Activated CD4-positive, alpha-beta T cell treated with anti-CD3 and anti-CD28 coated beads, Interleukin-10, Interleukin-2, amounts not matched to agents 100 ng/mL and 50 ng/mL, durations not matched to agents 16 hours and 8 hours (primary cell): ENCODE measurements at regions not wholly inside any gene's neighbourhood (a gene's known extent, or its start where the extent isn't known, plus 50 kb on each side); places are given as distances from the start of the nearest gene placed in this dataset.

Experiments used
- DNase-seq: peaks from one replicate; pipeline ENCODE4 v3.0.0-alpha.2; 2020

GRCh38 chr17:36730095-36730808, 128.9 kb downstream of the MRM1 start:
- no peak for DNase-seq

- DNase-seq, result no peak
These were observed 129.6 kb downstream of the MRM1 start for GRCh38 chr17:36730857-36731490.

- DNase-seq, result no peak
These were observed 130.4 kb downstream of the MRM1 start for GRCh38 chr17:36731811-36732210.

- DNase-seq, result no peak
These were observed 131.0 kb downstream of the MRM1 start for GRCh38 chr17:36732351-36732750.

- no peak for DNase-seq
These were observed 135.1 kb downstream of the MRM1 start for GRCh38 chr17:36736201-36737156.

- DNase-seq, result no peak
These were observed 137.8 kb downstream of the MRM1 start for GRCh38 chr17:36739208-36739607.

- DNase-seq, result no peak
These were observed 138.8 kb downstream of the MRM1 start for GRCh38 chr17:36740157-36740556.

- DNase-seq, result no peak
These were observed 139.9 kb downstream of the MRM1 start for GRCh38 chr17:36741019-36741902.

- no peak for DNase-seq
These were observed 141.1 kb downstream of the MRM1 start for GRCh38 chr17:36742267-36743000.

- DNase-seq, result no peak
These were observed 141.7 kb downstream of the MRM1 start for GRCh38 chr17:36743130-36743529.

- no peak for DNase-seq
These were observed 145.1 kb downstream of the MRM1 start for GRCh38 chr17:36746381-36747053.

GRCh38 chr17:36747861-36748260, 146.5 kb downstream of the MRM1 start:
- DNase-seq, result no peak

GRCh38 chr17:36748272-36748671, 146.9 kb downstream of the MRM1 start:
- DNase-seq, result no peak

- no peak for DNase-seq
These were observed 148.1 kb downstream of the MRM1 start for GRCh38 chr17:36749493-36749892.

GRCh38 chr17:36750316-36750885, 149.0 kb downstream of the MRM1 start:
- DNase-seq, result no peak

GRCh38 chr17:36752096-36752888, 150.9 kb downstream of the MRM1 start:
- no peak for DNase-seq

GRCh38 chr17:36755586-36755985, 154.2 kb downstream of the MRM1 start:
- DNase-seq, result peak; percentile 34

- DNase-seq, result no peak
These were observed 155.3 kb downstream of the MRM1 start for GRCh38 chr17:36756695-36757094.

- DNase-seq, result no peak
These were observed 159.0 kb downstream of the MRM1 start for GRCh38 chr17:36760425-36760824.
